GM21786 (cell line): ENCODE measurements at regions not wholly inside any gene's neighbourhood (a gene's known extent, or its start where the extent isn't known, plus 50 kb on each side); places are given as distances from the start of the nearest gene placed in this dataset.

Experiments used
- ATAC-seq: cut with Tn5 transposase; IDR thresholded peaks from one replicate; pipeline ENCODE4 v1.9.1; 2021; ENCODE audit not compliant: unreplicated experiment

DNA sequence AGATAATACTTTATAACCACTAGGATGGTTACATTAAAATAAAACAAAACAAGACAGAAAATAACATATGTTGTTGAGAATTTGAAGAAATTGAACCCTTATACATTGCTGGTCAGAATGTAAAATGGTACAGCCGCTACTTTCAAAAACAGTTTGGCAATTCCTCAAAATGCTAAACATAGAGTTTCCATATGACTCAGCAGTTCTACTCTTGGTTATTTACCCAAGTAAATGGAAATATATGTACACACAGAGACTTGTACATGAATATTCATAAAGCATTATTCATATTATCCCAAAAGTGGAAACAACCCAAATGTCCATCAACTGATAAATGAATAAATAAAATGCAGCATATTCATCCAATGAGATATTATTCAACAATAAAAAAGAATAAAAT, 92.5 kb upstream of the LRATD1 start:
- ATAC-seq, result no peak

GRCh38 chr2:14543284-14543683, 89.2 kb upstream of the LRATD1 start:
- ATAC-seq, result no peak

GRCh38 chr2:14544247-14544646, 88.3 kb upstream of the LRATD1 start:
- ATAC-seq, result no peak

DNA sequence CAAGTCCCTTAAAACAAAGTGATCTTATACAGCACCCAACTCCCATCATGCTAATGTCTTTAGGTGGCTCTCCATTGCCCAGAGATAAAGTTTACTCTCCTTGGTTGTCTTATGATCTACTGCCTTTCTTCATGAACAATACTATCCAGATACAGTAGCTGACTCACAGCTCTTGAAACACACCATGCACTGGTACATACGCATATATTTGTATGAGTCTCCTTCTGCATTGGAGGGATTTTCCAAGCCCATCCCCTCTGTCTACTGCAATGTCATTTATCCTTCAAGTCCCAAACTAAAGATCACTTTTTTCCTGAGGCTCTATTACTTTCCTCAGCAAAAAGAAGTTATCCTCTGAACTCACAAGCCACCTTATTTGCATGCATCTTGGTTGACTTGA, 84.7 kb upstream of the LRATD1 start:
- ATAC-seq, result no peak

- ATAC-seq, result no peak
These were observed 81.9 kb upstream of the LRATD1 start for GRCh38 chr2:14550658-14551057.

DNA sequence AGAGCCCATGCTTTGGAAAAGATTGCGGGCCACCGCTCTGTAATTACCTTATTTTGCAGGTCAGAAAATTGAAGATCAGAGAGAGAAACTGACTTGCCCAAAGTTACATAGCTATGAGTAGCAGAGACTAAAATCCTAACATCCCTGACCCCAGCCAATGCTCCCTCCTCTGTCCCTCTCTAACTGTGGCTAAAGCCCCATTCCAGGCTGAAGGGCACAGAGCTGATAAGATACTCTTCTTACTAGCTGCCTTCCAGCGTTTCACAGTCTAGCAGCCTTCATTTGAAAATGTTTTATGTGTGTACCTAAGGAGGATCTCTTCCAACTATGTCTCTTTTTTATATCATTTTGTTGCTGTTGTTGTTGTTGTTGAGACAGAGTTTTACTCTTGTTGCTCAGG, 81.4 kb upstream of the LRATD1 start:
- ATAC-seq, result no peak

GRCh38 chr2:14552286-14552685, 80.2 kb upstream of the LRATD1 start:
- ATAC-seq, result no peak

DNA sequence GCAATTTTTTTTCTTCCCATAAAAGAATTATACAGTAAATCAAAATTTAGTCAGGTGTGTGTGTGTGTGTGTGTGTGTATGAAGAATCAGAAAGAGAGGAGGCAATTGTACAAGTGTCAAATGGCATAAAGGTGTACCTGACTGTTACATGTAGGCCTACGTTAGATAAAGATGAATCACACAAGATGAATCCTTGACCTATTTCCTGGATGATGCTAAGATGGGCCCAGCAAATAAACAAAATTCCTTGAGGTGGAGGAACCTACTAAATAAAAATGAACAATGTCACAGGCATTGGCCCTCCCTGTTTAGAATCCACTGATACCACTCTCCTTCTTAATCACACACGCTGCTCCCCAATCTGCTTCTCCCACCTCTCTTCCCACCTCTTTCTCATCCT, 79.7 kb upstream of the LRATD1 start:
- no peak for ATAC-seq

- ATAC-seq, result no peak
These were observed 77.5 kb upstream of the LRATD1 start for GRCh38 chr2:14554849-14555545.

GRCh38 chr2:14557111-14557510, 75.4 kb upstream of the LRATD1 start:
- no peak for ATAC-seq

- ATAC-seq, result no peak
These were observed 74.6 kb upstream of the LRATD1 start for GRCh38 chr2:14557916-14558315.

- ATAC-seq, result no peak
These were observed 74.1 kb upstream of the LRATD1 start for GRCh38 chr2:14558335-14558919.

DNA sequence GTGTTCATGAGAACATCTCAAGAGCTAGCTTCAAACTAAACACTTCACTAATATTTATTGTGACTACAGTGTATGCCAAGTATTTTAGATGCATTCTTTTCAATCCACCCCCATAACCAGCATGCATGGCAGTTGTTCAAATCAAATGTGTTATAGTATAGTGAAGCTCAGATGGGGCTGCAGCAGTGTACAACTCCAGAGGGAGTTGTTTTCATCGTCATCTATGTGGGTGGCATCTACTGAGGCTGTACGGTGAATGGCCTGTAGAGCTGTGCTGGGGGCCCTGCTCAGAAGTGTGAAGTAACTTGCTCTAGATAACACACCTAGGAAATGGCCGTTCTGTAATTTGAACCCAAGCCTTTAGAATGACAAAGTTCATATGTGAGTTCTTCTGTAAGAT, 71.8 kb upstream of the LRATD1 start:
- no peak for ATAC-seq

GRCh38 chr2:14563324-14563723, 69.2 kb upstream of the LRATD1 start:
- no peak for ATAC-seq

DNA sequence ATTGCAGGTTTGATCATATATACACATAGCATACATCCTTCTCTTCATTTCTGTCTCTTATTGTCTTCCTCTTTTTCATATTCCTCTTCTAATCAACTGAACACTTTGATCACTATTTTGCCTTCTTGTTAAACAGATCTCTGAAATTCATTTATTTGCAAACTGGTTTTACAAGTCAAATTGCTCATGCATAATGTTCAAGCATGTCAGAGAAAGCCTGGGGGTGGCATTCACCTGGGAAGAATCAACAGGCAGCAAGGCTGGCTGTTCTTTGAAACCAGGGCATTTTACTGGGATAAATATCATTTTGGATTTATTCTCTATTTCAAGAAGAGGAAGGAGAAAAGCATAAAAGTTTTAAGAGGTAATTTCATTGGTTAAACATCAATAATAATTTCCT, 66.9 kb upstream of the LRATD1 start:
- no peak for ATAC-seq

DNA sequence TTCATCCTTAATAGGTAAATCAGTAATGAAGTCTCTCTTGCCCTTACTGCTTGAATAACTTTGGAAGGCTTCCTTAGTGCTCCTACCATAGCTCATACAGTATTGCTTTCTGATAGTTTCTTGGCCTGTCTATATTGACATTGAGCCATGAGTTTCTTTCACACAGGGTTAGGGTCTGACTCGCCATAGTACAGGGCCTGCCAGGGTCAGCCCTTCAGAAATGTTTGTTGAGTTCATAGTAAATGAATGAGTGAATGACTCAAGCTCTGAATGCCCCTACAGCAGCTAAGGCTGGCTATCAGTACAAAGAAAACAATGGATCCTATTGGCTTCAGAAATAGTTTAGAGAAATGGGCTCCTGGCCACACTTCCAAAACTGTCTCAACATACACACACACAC, 65.0 kb upstream of the LRATD1 start:
- no peak for ATAC-seq

DNA sequence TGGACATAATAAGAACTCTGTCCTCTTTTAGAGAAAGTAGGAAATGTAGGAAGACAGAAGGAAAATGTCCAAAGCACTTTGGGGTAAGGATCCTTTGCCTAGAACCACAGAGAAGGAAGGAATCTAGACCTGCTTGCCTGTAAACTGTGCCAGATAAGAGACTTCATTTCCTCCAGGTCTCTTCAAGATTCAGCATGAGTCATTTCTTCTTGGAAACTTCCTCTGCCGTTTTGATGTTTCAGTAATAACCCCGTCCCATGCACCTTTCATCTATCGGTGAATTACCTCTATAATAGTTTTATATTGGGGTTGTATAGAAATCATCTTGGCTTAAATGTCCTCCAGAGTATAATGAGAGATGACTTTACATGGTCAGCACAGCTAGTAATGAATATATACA, 63.2 kb upstream of the LRATD1 start:
- ATAC-seq, result no peak

GRCh38 chr2:14572633-14573032, 59.9 kb upstream of the LRATD1 start:
- ATAC-seq, result no peak

- no peak for ATAC-seq
These were observed 54.7 kb upstream of the LRATD1 start for GRCh38 chr2:14577843-14578242.
